ENCODE measurements at regions not wholly inside any gene's neighbourhood (a gene's known extent, or its start where the extent isn't known, plus 50 kb on each side); places are given as distances from the start of the nearest gene placed in this dataset.

DNA sequence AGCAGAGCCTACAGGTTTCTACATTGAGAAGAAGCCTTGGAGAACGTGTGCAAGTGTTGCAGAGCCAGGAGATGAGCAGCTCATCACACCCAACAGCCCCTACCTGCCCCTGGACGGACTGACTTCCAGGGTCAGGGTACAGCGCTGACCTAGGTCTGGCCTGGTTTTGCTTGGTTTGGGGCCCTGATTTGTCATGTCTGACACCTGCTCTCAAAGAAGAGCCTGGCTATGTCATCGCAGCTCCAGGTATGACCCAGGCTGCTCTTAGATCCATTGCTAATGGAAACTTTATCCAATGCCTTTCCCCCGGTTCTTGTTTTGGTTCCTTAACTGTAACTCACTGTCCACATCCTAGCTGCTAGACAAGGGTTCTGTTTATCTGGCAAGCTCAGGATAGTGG lies 149.5 kb downstream of the CXCL12 start:
- peaks cover 0 to 11% of the 10 kb centered on the region in 2 donors for H3K4me1 ChIP-seq (ENCODE audit: control insufficient read depth in 2 of 2, insufficient read depth in 1 of 2, low read depth in 1 of 2, low read length in 2 of 2)
- no CpG with 5 or more reads among the region's 5 CpGs for WGBS, 2 donors (ENCODE audit: extremely low coverage in 2 of 2, insufficient read length in 2 of 2, insufficient replicate concordance in 1 of 2)
- no peak overlapping the region for H3K4me3 ChIP-seq (ENCODE audit: low read length in 2 of 2)
- no peak for DNase-seq (ENCODE audit: low spot score)
- H3K36me3 ChIP-seq (replicated peaks in 1 of 2; ENCODE audit: control insufficient read depth in 2 of 2, insufficient read depth in 2 of 2, low read length in 2 of 2) = no peaks in the 10 kb centered on the region
- no peak overlapping the region for H3K4ac ChIP-seq (ENCODE audit: low read length)
- H3K27me3 ChIP-seq (ENCODE audit: control insufficient read depth in 3 of 3, insufficient read depth in 3 of 3, low read depth in 1 of 3, low read length in 3 of 3) = no peaks in the 10 kb centered on the region
- H4K91ac ChIP-seq (ENCODE audit: low read depth, low read length, poor library complexity) = no peak overlapping the region
- H3K27ac ChIP-seq (replicated peaks; ENCODE audit: low read length) = no peak overlapping the region
- H2BK12ac ChIP-seq (ENCODE audit: low read length) = no peak overlapping the region
- H3K18ac ChIP-seq (ENCODE audit: low read length) = no peak overlapping the region
- H4K8ac ChIP-seq (ENCODE audit: low read depth, low read length) = no peak overlapping the region
- no peaks in the 10 kb centered on the region for H3K9me3 ChIP-seq (replicated peaks in 1 of 2; ENCODE audit: control insufficient read depth in 2 of 2, insufficient read depth in 1 of 2, low read depth in 1 of 2, low read length in 2 of 2)
- H3K9ac ChIP-seq (ENCODE audit: low read depth, low read length, poor library complexity) = no peak overlapping the region
- no peaks in the 10 kb centered on the region for H3K79me1 ChIP-seq (ENCODE audit: low read depth, low read length)
- H3K14ac ChIP-seq (ENCODE audit: low read length) = no peak overlapping the region
- H2AK5ac ChIP-seq (ENCODE audit: low read depth, low read length) = no peak overlapping the region
- no peak overlapping the region for H2BK15ac ChIP-seq (ENCODE audit: low read length)
- no peak overlapping the region for H2BK120ac ChIP-seq (ENCODE audit: low read depth, low read length)
- H2AFZ ChIP-seq (ENCODE audit: low read length) = no peak overlapping the region
- no peak overlapping the region for H3K23ac ChIP-seq (ENCODE audit: low read depth, low read length, poor library complexity)
- H3K4me2 ChIP-seq (ENCODE audit: insufficient read depth, low read length, poor library complexity, severe bottlenecking) = no peak overlapping the region
- H2BK5ac ChIP-seq (ENCODE audit: low read length) = no peak overlapping the region

- H3K14ac ChIP-seq (ENCODE audit: low read length) = no peak overlapping the region
- no peak overlapping the region for H2AK5ac ChIP-seq (ENCODE audit: low read depth, low read length)
- no peak overlapping the region for H3K23ac ChIP-seq (ENCODE audit: low read depth, low read length, poor library complexity)
- H3K9ac ChIP-seq (ENCODE audit: low read depth, low read length, poor library complexity) = no peak overlapping the region
- H2AFZ ChIP-seq (ENCODE audit: low read length) = no peak overlapping the region
- H3K4me1 ChIP-seq (ENCODE audit: control insufficient read depth in 2 of 2, insufficient read depth in 1 of 2, low read depth in 1 of 2, low read length in 2 of 2) = peaks cover 0 to 11% of the 10 kb centered on the region in 2 donors
- DNase-seq (ENCODE audit: low spot score) = peak; percentile 27
- H2BK5ac ChIP-seq (ENCODE audit: low read length) = no peak overlapping the region
- no peaks in the 10 kb centered on the region for H3K27me3 ChIP-seq (ENCODE audit: control insufficient read depth in 3 of 3, insufficient read depth in 3 of 3, low read depth in 1 of 3, low read length in 3 of 3)
- peak overlapping the region; percentile 78 for H3K27ac ChIP-seq (replicated peaks; ENCODE audit: low read length)
- no peaks in the 10 kb centered on the region for H3K9me3 ChIP-seq (replicated peaks in 1 of 2; ENCODE audit: control insufficient read depth in 2 of 2, insufficient read depth in 1 of 2, low read depth in 1 of 2, low read length in 2 of 2)
- no peak overlapping the region for H4K91ac ChIP-seq (ENCODE audit: low read depth, low read length, poor library complexity)
- H4K8ac ChIP-seq (ENCODE audit: low read depth, low read length) = no peak overlapping the region
- no peaks in the 10 kb centered on the region for H3K79me1 ChIP-seq (ENCODE audit: low read depth, low read length)
- no peaks in the 10 kb centered on the region for H3K36me3 ChIP-seq (replicated peaks in 1 of 2; ENCODE audit: control insufficient read depth in 2 of 2, insufficient read depth in 2 of 2, low read length in 2 of 2)
- H3K4ac ChIP-seq (ENCODE audit: low read length) = no peak overlapping the region
- no peak overlapping the region for H3K4me3 ChIP-seq (ENCODE audit: low read length in 2 of 2)
- H2BK12ac ChIP-seq (ENCODE audit: low read length) = no peak overlapping the region
- WGBS, 2 donors (ENCODE audit: extremely low coverage in 2 of 2, insufficient read length in 2 of 2, insufficient replicate concordance in 1 of 2) = no CpG with 5 or more reads among the region's 3 CpGs
- H2BK120ac ChIP-seq (ENCODE audit: low read depth, low read length) = no peak overlapping the region
- no peak overlapping the region for H3K4me2 ChIP-seq (ENCODE audit: insufficient read depth, low read length, poor library complexity, severe bottlenecking)
- no peak overlapping the region for H2BK15ac ChIP-seq (ENCODE audit: low read length)
- peak overlapping the region; percentile 73 for H3K18ac ChIP-seq (ENCODE audit: low read length)
Measured at GRCh38 chr10:44234483-44234875, 150.4 kb downstream of the CXCL12 start.

DNA sequence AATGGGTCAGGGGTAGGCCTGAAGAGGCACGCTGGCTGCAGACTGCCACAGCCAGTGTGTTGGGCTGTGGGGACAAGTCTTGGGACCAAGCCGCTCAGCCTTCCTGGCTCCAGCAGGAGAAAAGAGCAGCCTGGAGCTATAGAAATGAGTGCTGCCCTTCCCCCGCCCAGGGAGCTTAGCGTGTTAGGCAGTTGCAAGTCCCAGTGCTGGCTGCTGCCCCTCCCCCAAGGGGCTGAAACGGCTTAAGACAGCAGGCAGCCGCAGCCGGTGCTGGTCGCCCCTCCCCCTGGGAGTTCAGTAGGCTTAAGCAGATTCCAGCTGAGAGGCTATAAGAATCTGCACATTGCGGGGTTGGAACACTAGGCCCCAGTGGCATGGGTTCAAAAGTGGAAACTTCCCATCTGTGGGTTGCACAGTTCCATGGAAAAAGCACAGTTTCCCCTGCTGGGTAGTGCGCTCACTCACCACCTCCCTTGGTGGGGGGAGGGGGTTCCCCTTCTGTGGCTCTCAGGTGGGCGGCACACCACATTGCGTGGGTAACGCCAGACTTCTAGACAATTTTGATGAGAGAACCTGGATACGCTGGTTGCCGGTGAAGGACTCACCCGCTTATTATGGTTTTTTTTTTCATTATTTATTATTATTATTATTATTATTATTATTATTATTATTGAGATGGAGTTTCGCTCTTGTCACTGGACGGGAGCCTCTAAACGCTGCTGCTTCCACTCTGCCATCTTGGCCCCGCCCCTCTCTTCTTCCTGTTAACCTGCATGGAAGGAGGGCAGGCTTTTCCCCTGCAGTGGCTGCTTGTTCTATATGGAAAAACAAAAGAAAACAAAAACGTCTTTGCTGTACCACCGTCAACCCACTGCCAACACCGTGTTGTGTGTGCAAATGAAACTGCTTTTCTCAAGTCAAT lies 151.1 kb downstream of the CXCL12 start:
- peak overlapping the region; percentile 42 for H3K4me2 ChIP-seq (ENCODE audit: insufficient read depth, low read length, poor library complexity, severe bottlenecking)
- peak; percentile 79 for DNase-seq (ENCODE audit: low spot score)
- H3K9me3 ChIP-seq (replicated peaks in 1 of 2; ENCODE audit: control insufficient read depth in 2 of 2, insufficient read depth in 1 of 2, low read depth in 1 of 2, low read length in 2 of 2) = no peaks in the 10 kb centered on the region
- H3K4ac ChIP-seq (ENCODE audit: low read length) = no peak overlapping the region
- H2BK12ac ChIP-seq (ENCODE audit: low read length) = peak overlapping the region; percentile 86
- peaks cover 0 to 11% of the 10 kb centered on the region in 2 donors for H3K4me1 ChIP-seq (ENCODE audit: control insufficient read depth in 2 of 2, insufficient read depth in 1 of 2, low read depth in 1 of 2, low read length in 2 of 2)
- no peak overlapping the region for H3K14ac ChIP-seq (ENCODE audit: low read length)
- H2AFZ ChIP-seq (ENCODE audit: low read length) = peak overlapping the region; percentile 80
- peak overlapping the region; percentile 86 for H2AK5ac ChIP-seq (ENCODE audit: low read depth, low read length)
- no peaks in the 10 kb centered on the region for H3K27me3 ChIP-seq (ENCODE audit: control insufficient read depth in 3 of 3, insufficient read depth in 3 of 3, low read depth in 1 of 3, low read length in 3 of 3)
- H2BK5ac ChIP-seq (ENCODE audit: low read length) = peak overlapping the region; percentile 87
- no peak overlapping the region for H2BK120ac ChIP-seq (ENCODE audit: low read depth, low read length)
- H3K79me1 ChIP-seq (ENCODE audit: low read depth, low read length) = no peaks in the 10 kb centered on the region
- peak overlapping the region; percentile 92 for H3K27ac ChIP-seq (replicated peaks; ENCODE audit: low read length)
- no peak overlapping the region for H4K8ac ChIP-seq (ENCODE audit: low read depth, low read length)
- H3K18ac ChIP-seq (ENCODE audit: low read length) = peak overlapping the region; percentile 92
- peak overlapping the region; percentile 1 for H4K91ac ChIP-seq (ENCODE audit: low read depth, low read length, poor library complexity)
- H3K23ac ChIP-seq (ENCODE audit: low read depth, low read length, poor library complexity) = no peak overlapping the region
- H3K36me3 ChIP-seq (replicated peaks in 1 of 2; ENCODE audit: control insufficient read depth in 2 of 2, insufficient read depth in 2 of 2, low read length in 2 of 2) = no peaks in the 10 kb centered on the region
- peak overlapping the region; percentile 66 for H3K9ac ChIP-seq (ENCODE audit: low read depth, low read length, poor library complexity)
- H3K4me3 ChIP-seq (ENCODE audit: low read length in 2 of 2) = no peak overlapping the region
- peak overlapping the region; percentile 28 for H2BK15ac ChIP-seq (ENCODE audit: low read length)
- no CpG with 5 or more reads among the region's 23 CpGs for WGBS, 2 donors (ENCODE audit: extremely low coverage in 2 of 2, insufficient read length in 2 of 2, insufficient replicate concordance in 1 of 2)

DNA sequence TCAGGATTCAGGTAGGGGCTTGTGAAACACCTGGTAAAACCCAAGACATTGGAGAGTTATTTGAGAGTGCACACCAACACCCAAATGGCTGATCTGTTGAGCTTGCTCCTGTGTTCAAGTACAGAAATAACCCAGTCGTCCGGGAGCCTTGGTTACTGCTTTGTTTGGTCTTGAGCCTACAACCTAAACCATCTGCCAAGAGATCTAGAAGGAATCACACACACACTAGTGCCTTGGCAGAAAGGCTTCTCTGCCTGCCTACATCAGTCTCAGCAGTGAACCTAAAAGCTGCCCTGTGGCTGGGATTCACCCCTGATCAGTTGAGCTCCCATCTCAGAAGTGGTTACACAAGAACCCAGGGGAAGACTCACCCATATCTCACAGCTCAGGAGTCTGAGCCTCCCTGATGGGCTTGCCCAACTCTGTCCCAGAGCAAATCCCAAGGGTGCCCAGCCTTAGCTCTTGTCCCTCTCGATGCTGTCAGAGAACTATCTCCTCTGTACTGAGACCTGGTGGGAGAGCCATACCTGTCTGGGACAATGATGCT lies 167.6 kb downstream of the CXCL12 start:
- H3K79me1 ChIP-seq (ENCODE audit: low read depth, low read length) = no peaks in the 10 kb centered on the region
- no peak for DNase-seq (ENCODE audit: low spot score)
- no peak overlapping the region for H3K14ac ChIP-seq (ENCODE audit: low read length)
- H3K4me2 ChIP-seq (ENCODE audit: insufficient read depth, low read length, poor library complexity, severe bottlenecking) = no peak overlapping the region
- no peak overlapping the region for H2BK120ac ChIP-seq (ENCODE audit: low read depth, low read length)
- no peak overlapping the region for H2BK12ac ChIP-seq (ENCODE audit: low read length)
- H3K18ac ChIP-seq (ENCODE audit: low read length) = peak overlapping the region; percentile 21
- no peak overlapping the region for H4K91ac ChIP-seq (ENCODE audit: low read depth, low read length, poor library complexity)
- H3K27ac ChIP-seq (replicated peaks; ENCODE audit: low read length) = no peak overlapping the region
- no peaks in the 10 kb centered on the region for H3K27me3 ChIP-seq (ENCODE audit: control insufficient read depth in 3 of 3, insufficient read depth in 3 of 3, low read depth in 1 of 3, low read length in 3 of 3)
- H4K8ac ChIP-seq (ENCODE audit: low read depth, low read length) = no peak overlapping the region
- peaks cover 0 to 2% of the 10 kb centered on the region in 2 donors for H3K9me3 ChIP-seq (replicated peaks in 1 of 2; ENCODE audit: control insufficient read depth in 2 of 2, insufficient read depth in 1 of 2, low read depth in 1 of 2, low read length in 2 of 2)
- no peak overlapping the region for H3K23ac ChIP-seq (ENCODE audit: low read depth, low read length, poor library complexity)
- H3K36me3 ChIP-seq (replicated peaks in 1 of 2; ENCODE audit: control insufficient read depth in 2 of 2, insufficient read depth in 2 of 2, low read length in 2 of 2) = no peaks in the 10 kb centered on the region
- H3K4me1 ChIP-seq (ENCODE audit: control insufficient read depth in 2 of 2, insufficient read depth in 1 of 2, low read depth in 1 of 2, low read length in 2 of 2) = no peaks in the 10 kb centered on the region
- H3K9ac ChIP-seq (ENCODE audit: low read depth, low read length, poor library complexity) = no peak overlapping the region
- WGBS, 2 donors (ENCODE audit: extremely low coverage in 2 of 2, insufficient read length in 2 of 2, insufficient replicate concordance in 1 of 2) = no CpG with 5 or more reads among the region's 3 CpGs
- H3K4ac ChIP-seq (ENCODE audit: low read length) = no peak overlapping the region
- H2BK5ac ChIP-seq (ENCODE audit: low read length) = no peak overlapping the region
- H2AFZ ChIP-seq (ENCODE audit: low read length) = no peak overlapping the region
- no peak overlapping the region for H3K4me3 ChIP-seq (ENCODE audit: low read length in 2 of 2)
- H2BK15ac ChIP-seq (ENCODE audit: low read length) = no peak overlapping the region
- H2AK5ac ChIP-seq (ENCODE audit: low read depth, low read length) = peak overlapping the region; percentile 40
